GM19467 (cell line): ENCODE measurements at regions not wholly inside any gene's neighbourhood (a gene's known extent, or its start where the extent isn't known, plus 50 kb on each side); places are given as distances from the start of the nearest gene placed in this dataset.
"Not testable (repeated sequence)": the region's sequence is repeated elsewhere in the genome, so short reads cannot be mapped to it uniquely, and the experiment has no call there.

Source experiments
- ATAC-seq: cut with Tn5 transposase; IDR thresholded peaks from one replicate; pipeline ENCODE4 v1.9.1; 2021; ENCODE audit warnings: mild to moderate bottlenecking, moderate library complexity; ENCODE audit not compliant: unreplicated experiment

- no peak for ATAC-seq
Measured at GRCh38 chr13:61989978-61990377, 574.3 kb upstream of the PCDH20 start.

GRCh38 chr13:61988810-61989209, 573.2 kb upstream of the PCDH20 start:
- no peak for ATAC-seq

GRCh38 chr13:61975001-61975400, 559.4 kb upstream of the PCDH20 start:
- no peak for ATAC-seq

- ATAC-seq: no peak
Measured at GRCh38 chr13:61965756-61966155, 550.1 kb upstream of the PCDH20 start.

- ATAC-seq: no peak
Measured at GRCh38 chr13:61960981-61961380, 545.3 kb upstream of the PCDH20 start.

GRCh38 chr13:61954092-61954491, 538.4 kb upstream of the PCDH20 start:
- no peak for ATAC-seq

- no peak for ATAC-seq
Measured at GRCh38 chr13:61950828-61951227, 535.2 kb upstream of the PCDH20 start.

- no peak for ATAC-seq
Measured at GRCh38 chr13:61944329-61944929, 528.8 kb upstream of the PCDH20 start.

GRCh38 chr13:61935710-61936109, 520.1 kb upstream of the PCDH20 start:
- ATAC-seq: no peak

- no peak for ATAC-seq
Measured at GRCh38 chr13:61927648-61928047, 512.0 kb upstream of the PCDH20 start.

- ATAC-seq: no peak
Measured at GRCh38 chr13:61918841-61919240, 503.2 kb upstream of the PCDH20 start.

- ATAC-seq: no peak
Measured at GRCh38 chr13:61916483-61916882, 500.8 kb upstream of the PCDH20 start.

- ATAC-seq: no peak
Measured at GRCh38 chr13:61913183-61913582, 497.5 kb upstream of the PCDH20 start.

- no peak for ATAC-seq
Measured at GRCh38 chr13:61908906-61909615, 493.4 kb upstream of the PCDH20 start.

GRCh38 chr13:61905054-61905453, 489.4 kb upstream of the PCDH20 start:
- ATAC-seq: no peak

GRCh38 chr13:61901946-61902541, 486.4 kb upstream of the PCDH20 start:
- no peak for ATAC-seq

- no peak for ATAC-seq
Measured at GRCh38 chr13:61900033-61900432, 484.4 kb upstream of the PCDH20 start.

- no peak for ATAC-seq
Measured at GRCh38 chr13:61898207-61898606, 482.6 kb upstream of the PCDH20 start.

- ATAC-seq: no peak
Measured at GRCh38 chr13:61891401-61891800, 475.8 kb upstream of the PCDH20 start.

- no peak for ATAC-seq
Measured at GRCh38 chr13:61884830-61885229, 469.2 kb upstream of the PCDH20 start.

- no peak for ATAC-seq
Measured at GRCh38 chr13:61880578-61881283, 465.1 kb upstream of the PCDH20 start.

GRCh38 chr13:61878565-61878964, 462.9 kb upstream of the PCDH20 start:
- not testable (repeated sequence) for ATAC-seq
